ENCODE measurements at regions not wholly inside any gene's neighbourhood (a gene's known extent, or its start where the extent isn't known, plus 50 kb on each side); places are given as distances from the start of the nearest gene placed in this dataset.

DNA sequence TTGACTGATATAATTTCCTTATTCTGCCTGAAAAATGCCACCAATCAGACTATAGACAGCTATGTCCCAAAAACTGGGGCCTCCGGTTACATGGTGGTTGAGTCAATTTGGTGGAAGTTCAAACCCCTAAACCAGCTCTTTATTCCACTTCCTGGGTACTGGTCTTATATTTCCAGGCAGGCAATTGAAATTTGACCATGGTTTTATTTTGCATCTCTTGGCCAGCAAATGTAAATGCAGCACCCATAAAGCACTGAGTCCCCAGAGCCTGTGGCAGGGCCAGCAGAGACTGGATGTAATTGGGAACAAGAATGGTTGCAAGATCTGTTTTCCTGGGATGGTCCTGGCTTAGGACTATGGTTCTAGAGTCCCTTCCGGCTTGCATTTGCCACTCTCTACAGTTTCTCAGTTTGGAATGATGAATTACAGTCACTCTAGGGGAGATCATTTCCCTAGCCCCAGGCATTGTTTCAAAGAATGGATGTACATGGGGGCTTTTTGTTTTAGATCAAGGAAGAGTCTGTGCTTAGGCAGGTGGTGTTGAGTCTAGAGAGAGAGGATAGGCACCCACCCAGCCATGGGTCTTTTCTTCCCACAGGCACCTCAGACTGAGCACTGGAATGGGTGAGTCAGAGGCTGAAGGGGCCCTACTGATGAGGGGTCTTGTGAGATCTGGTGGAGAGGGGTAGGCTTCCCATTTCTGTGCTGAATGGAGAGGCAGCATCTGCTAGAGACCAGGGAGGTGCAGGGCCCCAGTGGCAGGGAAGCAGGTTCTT, 108.4 kb upstream of the CDC42EP3 start:
- 91 to 98% methylated on average over 2 of the region's 2 CpGs for WGBS, 2 donors
- DNase-seq (ENCODE audit: low spot score in 2 of 2), result no peak
- Histone ChIP-seq H3K4me1 (peaks cover 0 to 14% (median 4%) of the 10 kb centered on the region in 4 donors), H3K4me3 (no peak overlapping the region), H3K27ac (no peak overlapping the region), H3K9me3 (no peaks in the 10 kb centered on the region), H3K27me3 (no peaks in the 10 kb centered on the region), H3K36me3 (no peaks in the 10 kb centered on the region)
- TF ChIP-seq EP300 (IDR thresholded peaks at IDR 0.05), result no peak
- no peak for TF ChIP-seq POLR2A (IDR thresholded peaks at IDR 0.05)
- TF ChIP-seq, protein P1, sequence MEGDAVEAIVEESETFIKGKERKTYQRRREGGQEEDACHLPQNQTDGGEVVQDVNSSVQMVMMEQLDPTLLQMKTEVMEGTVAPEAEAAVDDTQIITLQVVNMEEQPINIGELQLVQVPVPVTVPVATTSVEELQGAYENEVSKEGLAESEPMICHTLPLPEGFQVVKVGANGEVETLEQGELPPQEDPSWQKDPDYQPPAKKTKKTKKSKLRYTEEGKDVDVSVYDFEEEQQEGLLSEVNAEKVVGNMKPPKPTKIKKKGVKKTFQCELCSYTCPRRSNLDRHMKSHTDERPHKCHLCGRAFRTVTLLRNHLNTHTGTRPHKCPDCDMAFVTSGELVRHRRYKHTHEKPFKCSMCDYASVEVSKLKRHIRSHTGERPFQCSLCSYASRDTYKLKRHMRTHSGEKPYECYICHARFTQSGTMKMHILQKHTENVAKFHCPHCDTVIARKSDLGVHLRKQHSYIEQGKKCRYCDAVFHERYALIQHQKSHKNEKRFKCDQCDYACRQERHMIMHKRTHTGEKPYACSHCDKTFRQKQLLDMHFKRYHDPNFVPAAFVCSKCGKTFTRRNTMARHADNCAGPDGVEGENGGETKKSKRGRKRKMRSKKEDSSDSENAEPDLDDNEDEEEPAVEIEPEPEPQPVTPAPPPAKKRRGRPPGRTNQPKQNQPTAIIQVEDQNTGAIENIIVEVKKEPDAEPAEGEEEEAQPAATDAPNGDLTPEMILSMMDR (IDR thresholded peaks at IDR 0.05), result no peak

DNA sequence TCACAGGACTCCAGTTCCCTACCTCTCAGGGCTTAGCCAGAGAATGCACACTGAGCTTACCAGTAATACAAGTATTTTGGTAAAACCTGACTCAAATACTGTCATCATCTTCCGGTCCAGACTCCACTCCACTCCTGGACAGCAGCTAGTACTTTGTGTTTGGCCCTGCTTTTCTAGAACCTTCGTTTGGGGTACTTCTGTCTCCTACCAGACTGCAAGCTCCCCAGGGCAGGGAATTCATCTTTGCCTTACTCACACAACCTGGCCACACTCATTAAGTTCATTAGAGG, 108.9 kb upstream of the CDC42EP3 start:
- no peak for TF ChIP-seq EP300 (IDR thresholded peaks at IDR 0.05)
- TF ChIP-seq, protein P1 (IDR thresholded peaks at IDR 0.05), result no peak
- TF ChIP-seq POLR2A (IDR thresholded peaks at IDR 0.05), result no peak
- DNase-seq (ENCODE audit: low spot score in 2 of 2), result no peak
- H3K4me3 ChIP-seq, result no peak overlapping the region
- H3K36me3 ChIP-seq, result no peaks in the 10 kb centered on the region
- H3K9me3 ChIP-seq, result no peaks in the 10 kb centered on the region
- 53 to 89% methylated on average over 2 of the region's 2 CpGs for WGBS, 2 donors
- no peaks in the 10 kb centered on the region for H3K27me3 ChIP-seq
- no peak overlapping the region for H3K27ac ChIP-seq
- H3K4me1 ChIP-seq, result peaks cover 0 to 9% (median 3%) of the 10 kb centered on the region in 4 donors

DNA sequence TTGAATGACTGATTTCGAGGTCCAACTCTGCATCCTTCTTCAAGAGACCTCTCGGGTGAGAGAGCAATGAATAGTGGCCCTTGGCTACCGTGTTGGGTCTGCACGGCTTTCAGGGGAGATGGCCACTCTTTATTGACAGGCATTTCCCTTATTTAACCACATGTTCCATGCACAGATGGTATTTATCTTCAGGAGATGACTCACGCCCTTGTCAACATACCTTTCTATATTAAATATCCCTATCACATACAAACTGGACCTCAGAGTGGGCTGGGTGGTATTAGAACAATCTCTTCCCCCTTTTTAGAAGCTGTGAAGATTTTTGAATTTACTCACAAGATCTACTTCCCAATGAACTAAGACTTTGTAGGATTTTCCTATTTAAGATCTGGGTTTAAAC, 109.6 kb upstream of the CDC42EP3 start:
- TF ChIP-seq POLR2A (IDR thresholded peaks at IDR 0.05) (no peak), EP300 (IDR thresholded peaks at IDR 0.05) (no peak)
- TF ChIP-seq, protein P1 (IDR thresholded peaks at IDR 0.05), result no peak
- 96 to 97% methylated on average over 5 of the region's 5 CpGs for WGBS, 2 donors
- no peaks in the 10 kb centered on the region for H3K36me3 ChIP-seq
- H3K27me3 ChIP-seq, result no peaks in the 10 kb centered on the region
- no peak overlapping the region for H3K4me3 ChIP-seq
- H3K27ac ChIP-seq, result no peak overlapping the region
- H3K4me1 ChIP-seq, result peaks cover 0 to 2% (median 0%) of the 10 kb centered on the region in 4 donors
- DNase-seq (ENCODE audit: low spot score in 2 of 2), result no peak
- no peaks in the 10 kb centered on the region for H3K9me3 ChIP-seq

DNA sequence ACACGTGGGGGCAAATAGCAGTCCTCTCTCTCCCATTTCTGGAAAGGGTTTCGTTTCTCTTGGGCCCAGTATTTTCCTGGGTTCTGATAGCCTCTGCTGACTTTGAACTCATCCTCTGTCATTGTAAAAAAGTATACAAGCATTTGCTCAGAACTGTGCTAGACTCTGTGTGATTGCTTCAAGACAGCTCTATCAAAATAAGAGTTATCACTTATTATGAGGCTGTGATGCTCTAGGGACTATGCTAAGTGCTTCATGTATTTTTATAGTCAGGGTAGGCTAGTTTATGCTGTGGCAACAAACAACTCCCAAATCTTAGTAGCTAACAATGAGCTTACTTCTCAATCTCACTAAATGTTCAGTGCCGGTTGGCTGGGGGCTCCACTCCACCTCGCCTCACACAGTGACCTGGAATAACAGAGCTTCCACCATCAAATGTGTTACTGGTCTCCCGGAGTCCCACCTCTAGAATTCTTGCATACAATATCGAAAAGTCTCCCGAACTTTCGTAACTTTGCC, 110.8 kb upstream of the CDC42EP3 start:
- 85 to 90% methylated on average over 8 of the region's 8 CpGs for WGBS, 2 donors
- no peak for TF ChIP-seq EP300 (IDR thresholded peaks at IDR 0.05)
- TF ChIP-seq, protein P1 (IDR thresholded peaks at IDR 0.05), result no peak
- TF ChIP-seq POLR2A (IDR thresholded peaks at IDR 0.05), result no peak
- no peak for DNase-seq (ENCODE audit: low spot score in 2 of 2)
- Histone ChIP-seq H3K4me3 (no peak overlapping the region), H3K27me3 (no peaks in the 10 kb centered on the region), H3K9me3 (no peaks in the 10 kb centered on the region), H3K36me3 (no peaks in the 10 kb centered on the region), H3K4me1 (no peaks in the 10 kb centered on the region), H3K27ac (no peak overlapping the region)

DNA sequence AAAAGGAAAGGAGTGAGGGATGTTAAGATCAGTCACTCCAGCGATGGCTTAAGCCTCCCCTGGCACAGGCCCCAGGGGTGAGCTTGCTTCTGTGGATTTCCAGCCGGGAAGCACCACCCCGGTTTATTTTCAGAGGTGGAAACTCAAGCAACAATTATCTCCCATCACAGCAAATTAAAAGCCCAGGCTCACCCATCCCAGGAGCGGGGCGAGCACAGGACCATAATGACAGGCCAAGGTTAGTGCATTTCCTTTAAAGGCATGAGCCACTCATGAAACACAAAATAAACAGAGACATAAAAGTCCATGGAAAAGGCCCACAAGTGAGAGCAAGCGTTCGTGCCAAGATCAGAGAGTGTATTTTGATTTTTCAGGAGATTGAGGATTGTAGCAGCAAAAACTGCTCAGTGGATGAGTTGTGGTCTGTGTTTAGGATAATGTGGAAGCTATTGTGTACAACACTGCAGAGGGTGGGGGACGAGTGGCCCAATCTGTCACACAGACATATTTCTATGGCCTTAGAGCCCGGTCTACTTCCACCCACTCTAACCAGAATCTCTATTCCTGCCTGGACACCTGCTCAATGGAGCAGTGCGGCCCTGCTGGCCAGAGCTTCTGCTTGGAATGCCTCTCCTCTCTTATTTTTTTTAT, 111.4 kb upstream of the CDC42EP3 start:
- Histone ChIP-seq H3K27ac (no peak overlapping the region), H3K36me3 (no peaks in the 10 kb centered on the region), H3K4me1 (no peaks in the 10 kb centered on the region), H3K27me3 (no peaks in the 10 kb centered on the region), H3K4me3 (no peak overlapping the region), H3K9me3 (peaks cover 0 to 6% (median 0%) of the 10 kb centered on the region in 4 donors)
- no peak for DNase-seq (ENCODE audit: low spot score in 2 of 2)
- 74 to 77% methylated on average over 10 of the region's 10 CpGs for WGBS, 2 donors
- TF ChIP-seq EP300 (IDR thresholded peaks at IDR 0.05), result no peak
- TF ChIP-seq POLR2A (IDR thresholded peaks at IDR 0.05), result no peak
- TF ChIP-seq, protein P1 (IDR thresholded peaks at IDR 0.05), result no peak
